DOHH2 (cell line): ENCODE measurements at regions not wholly inside any gene's neighbourhood (a gene's known extent, or its start where the extent isn't known, plus 50 kb on each side); places are given as distances from the start of the nearest gene placed in this dataset.

Experiments used
- H3F3A ChIP-seq: fragments of 200-600 bp; sonication (generic), shearing (Covaris generic); 2 replicates; pipeline ENCODE4 v1.6.0; 2016; ENCODE audit warnings: antibody characterized with exemption, mild to moderate bottlenecking; ENCODE audit not compliant: control insufficient read depth, insufficient read depth
- H3K27ac ChIP-seq: fragments of 200-600 bp; sonication (generic); 2 replicates; pipeline ENCODE4 v1.5.1; 2014; ENCODE audit warnings: low read depth, mild to moderate bottlenecking, low read length, moderate library complexity
- H3K27me3 ChIP-seq: fragments of 200-600 bp; sonication (generic); 2 replicates; pipeline ENCODE4 v1.6.1; 2014; ENCODE audit warnings: mild to moderate bottlenecking, low read length, mixed read lengths; ENCODE audit not compliant: control insufficient read depth
- H3K36me3 ChIP-seq: fragments of 200-600 bp; sonication (generic); 2 replicates; pipeline ENCODE4 v1.6.1; 2014; ENCODE audit warnings: mild to moderate bottlenecking, low read length, moderate library complexity, mixed read lengths; ENCODE audit not compliant: control insufficient read depth
- H3K4me1 ChIP-seq: fragments of 200-600 bp; sonication (generic); 2 replicates; pipeline ENCODE4 v1.6.1; 2014; ENCODE audit warnings: mild to moderate bottlenecking, low read length, mixed read lengths; ENCODE audit not compliant: control insufficient read depth
- H3K4me2 ChIP-seq: fragments of 200-600 bp; sonication (generic); 2 replicates; pipeline ENCODE4 v1.6.0; 2014; ENCODE audit warnings: mild to moderate bottlenecking, low read length, moderate library complexity
- H3K4me3 ChIP-seq: fragments of 200-600 bp; sonication (generic); 2 replicates; pipeline ENCODE4 v1.5.1; 2014; ENCODE audit warnings: mild to moderate bottlenecking, low read length, mixed read lengths
- H3K79me2 ChIP-seq: fragments of 200-600 bp; sonication (generic); 2 replicates; pipeline ENCODE4 v1.6.1; 2014; ENCODE audit warnings: mild to moderate bottlenecking, low read length, mixed read lengths; ENCODE audit not compliant: control insufficient read depth
- H3K9me2 ChIP-seq: fragments of 200-600 bp; sonication (generic); replicated peaks from 2 replicates; pipeline ENCODE4 v1.6.1; 2014; ENCODE audit warnings: mild to moderate bottlenecking, low read length, mixed read lengths; ENCODE audit not compliant: control insufficient read depth
- H3K9me3 ChIP-seq: fragments of 200-600 bp; sonication (generic); 2 replicates; pipeline ENCODE4 v1.6.1; 2014; ENCODE audit warnings: antibody characterized with exemption, low read length, mixed read lengths; ENCODE audit not compliant: control insufficient read depth, insufficient read depth
- H4K20me1 ChIP-seq: fragments of 200-600 bp; sonication (generic); 2 replicates; pipeline ENCODE4 v1.6.0; 2014; ENCODE audit warnings: low read depth, mild to moderate bottlenecking, antibody characterized with exemption, low read length, moderate library complexity; ENCODE audit not compliant: control insufficient read depth, insufficient read depth
- EZH2phosphoT487 ChIP-seq: fragments of 200-600 bp; sonication (generic); IDR thresholded peaks from 2 replicates; pipeline ENCODE4 v1.6.1; 2017; ENCODE audit warnings: borderline replicate concordance, mild to moderate bottlenecking, antibody characterized with exemption, low read length, moderate library complexity, mixed read lengths
- TF ChIP-seq, protein P1 (sequence below): fragments of 200-600 bp; sonication (generic); IDR thresholded peaks from one replicate; pipeline ENCODE4 v1.5.1; 2014; ENCODE audit warnings: antibody characterized with exemption, mild to moderate bottlenecking, low read depth, low read length; ENCODE audit not compliant: poor library complexity, severe bottlenecking

DNA sequence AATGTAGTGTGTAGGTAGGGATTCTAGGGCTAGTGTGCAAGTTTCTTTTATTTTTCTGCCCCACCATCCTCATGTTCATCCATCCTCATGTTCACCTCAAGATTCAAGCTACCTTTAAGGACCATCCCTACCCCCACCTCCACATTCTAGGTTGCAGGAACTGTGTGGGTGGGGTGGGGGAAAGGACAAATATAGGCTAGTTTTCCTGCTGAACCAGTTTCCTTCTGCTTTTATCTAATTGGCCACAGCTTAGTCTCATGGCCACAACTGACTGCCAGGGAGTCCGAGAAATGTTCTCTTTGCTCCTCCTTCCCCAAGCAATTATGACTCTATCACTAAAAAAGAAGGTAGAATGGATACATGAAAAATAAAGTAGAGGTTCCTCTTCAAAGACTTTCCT, 179.0 kb upstream of the LARGE1 start:
- no peaks in the 10 kb centered on the region for H3K27me3 ChIP-seq
- H3K4me3 ChIP-seq, result no peak overlapping the region
- H3K9me2 ChIP-seq, result no peaks in the 10 kb centered on the region
- no peaks in the 10 kb centered on the region for H3K4me1 ChIP-seq
- no peaks in the 10 kb centered on the region for H3K79me2 ChIP-seq
- no peak overlapping the region for H3K4me2 ChIP-seq
- H3K9me3 ChIP-seq, result no peaks in the 10 kb centered on the region; the same call in 1 of the 2 replicates
- H3F3A ChIP-seq, result no peaks in the 10 kb centered on the region
- no peak overlapping the region for H3K27ac ChIP-seq
- no peaks in the 10 kb centered on the region for H4K20me1 ChIP-seq
- TF ChIP-seq, protein P1, sequence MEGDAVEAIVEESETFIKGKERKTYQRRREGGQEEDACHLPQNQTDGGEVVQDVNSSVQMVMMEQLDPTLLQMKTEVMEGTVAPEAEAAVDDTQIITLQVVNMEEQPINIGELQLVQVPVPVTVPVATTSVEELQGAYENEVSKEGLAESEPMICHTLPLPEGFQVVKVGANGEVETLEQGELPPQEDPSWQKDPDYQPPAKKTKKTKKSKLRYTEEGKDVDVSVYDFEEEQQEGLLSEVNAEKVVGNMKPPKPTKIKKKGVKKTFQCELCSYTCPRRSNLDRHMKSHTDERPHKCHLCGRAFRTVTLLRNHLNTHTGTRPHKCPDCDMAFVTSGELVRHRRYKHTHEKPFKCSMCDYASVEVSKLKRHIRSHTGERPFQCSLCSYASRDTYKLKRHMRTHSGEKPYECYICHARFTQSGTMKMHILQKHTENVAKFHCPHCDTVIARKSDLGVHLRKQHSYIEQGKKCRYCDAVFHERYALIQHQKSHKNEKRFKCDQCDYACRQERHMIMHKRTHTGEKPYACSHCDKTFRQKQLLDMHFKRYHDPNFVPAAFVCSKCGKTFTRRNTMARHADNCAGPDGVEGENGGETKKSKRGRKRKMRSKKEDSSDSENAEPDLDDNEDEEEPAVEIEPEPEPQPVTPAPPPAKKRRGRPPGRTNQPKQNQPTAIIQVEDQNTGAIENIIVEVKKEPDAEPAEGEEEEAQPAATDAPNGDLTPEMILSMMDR, result no peak
- TF ChIP-seq EZH2phosphoT487, result no peak
- H3K36me3 ChIP-seq, result no peaks in the 10 kb centered on the region

DNA sequence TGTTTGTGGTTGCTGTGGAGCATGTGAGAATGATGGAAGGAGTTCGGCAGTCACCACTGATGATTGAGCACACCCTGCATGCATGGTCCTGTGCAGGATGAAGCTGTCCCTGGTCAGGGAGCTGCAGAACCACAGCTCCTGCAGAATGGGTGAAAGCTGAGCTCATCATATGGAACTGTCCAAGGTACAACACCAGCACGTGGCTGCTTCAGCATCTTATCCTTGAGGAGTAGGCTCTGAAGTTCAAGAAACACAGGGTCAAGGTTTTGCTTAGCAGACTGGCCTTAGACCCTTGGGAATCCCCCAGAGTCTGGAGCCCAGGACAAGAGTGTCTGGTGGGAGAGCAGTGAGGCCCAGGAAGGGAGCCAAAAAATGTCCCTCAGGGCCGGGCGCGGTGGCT, 182.4 kb upstream of the LARGE1 start:
- H3F3A ChIP-seq, result no peaks in the 10 kb centered on the region
- no peaks in the 10 kb centered on the region for H3K27me3 ChIP-seq
- no peaks in the 10 kb centered on the region for H3K9me3 ChIP-seq
- no peak overlapping the region for H3K27ac ChIP-seq
- no peaks in the 10 kb centered on the region for H4K20me1 ChIP-seq
- H3K4me1 ChIP-seq, result no peaks in the 10 kb centered on the region
- TF ChIP-seq, protein P1, result no peak
- TF ChIP-seq EZH2phosphoT487, result no peak
- H3K4me2 ChIP-seq, result no peak overlapping the region
- H3K9me2 ChIP-seq, result no peaks in the 10 kb centered on the region
- H3K4me3 ChIP-seq, result no peak overlapping the region
- H3K36me3 ChIP-seq, result no peaks in the 10 kb centered on the region
- no peaks in the 10 kb centered on the region for H3K79me2 ChIP-seq

DNA sequence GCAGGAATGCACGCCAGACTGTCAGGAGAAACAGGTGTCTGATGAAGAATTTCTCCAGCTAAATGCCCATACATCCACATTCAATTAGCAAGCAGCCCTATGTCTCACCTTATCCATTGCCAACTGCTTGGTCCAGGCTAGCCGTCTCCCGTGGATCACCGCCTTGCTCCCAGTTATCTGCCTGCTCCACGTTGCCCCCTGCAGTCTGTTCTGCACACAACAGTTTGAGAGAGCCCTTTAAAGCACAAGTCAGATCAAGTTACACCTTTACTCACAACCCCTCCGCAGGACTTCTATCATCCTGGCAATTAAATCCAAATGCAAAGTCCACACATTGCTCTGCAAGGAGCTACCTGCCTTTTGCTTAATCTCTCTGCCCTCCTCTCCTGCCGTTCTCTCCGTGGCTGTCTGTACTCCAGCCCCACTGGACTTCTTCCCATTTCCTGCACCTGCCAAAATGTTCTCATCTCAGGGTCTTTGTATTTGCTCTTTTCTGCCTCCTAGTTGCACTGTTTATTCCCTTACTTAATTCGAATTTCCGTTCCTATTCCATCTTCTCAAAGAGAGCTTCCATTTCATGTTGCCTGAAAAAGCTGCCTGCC, 185.3 kb upstream of the LARGE1 start:
- H3K9me3 ChIP-seq, result no peaks in the 10 kb centered on the region
- no peaks in the 10 kb centered on the region for H3K4me1 ChIP-seq
- H3K79me2 ChIP-seq, result no peaks in the 10 kb centered on the region
- H3K4me3 ChIP-seq, result no peak overlapping the region
- H3F3A ChIP-seq, result no peaks in the 10 kb centered on the region
- H3K27ac ChIP-seq, result no peak overlapping the region
- no peaks in the 10 kb centered on the region for H3K36me3 ChIP-seq
- H3K27me3 ChIP-seq, result no peaks in the 10 kb centered on the region
- TF ChIP-seq, protein P1, result peak; percentile 64
- TF ChIP-seq EZH2phosphoT487, result no peak
- H3K9me2 ChIP-seq, result no peaks in the 10 kb centered on the region
- H3K4me2 ChIP-seq, result no peak overlapping the region
- H4K20me1 ChIP-seq, result no peaks in the 10 kb centered on the region
